SK-N-SH treated with all-trans-retinoic acid at 6 μM for 48 hours (cell line): ENCODE measurements at regions not wholly inside any gene's neighbourhood (a gene's known extent, or its start where the extent isn't known, plus 50 kb on each side); places are given as distances from the start of the nearest gene placed in this dataset.

Source experiments
- ATAC-seq: fragments of 200-7000 bp; cut with Tn5 transposase; 3 replicates; pipeline ENCODE4 v1.9.1; 2020; ENCODE audit warnings: mild to moderate bottlenecking, moderate library complexity
- BACH2 ChIP-seq: fragments of 250-450 bp; sonication (Bioruptor Pico); IDR thresholded peaks from 2 replicates; pipeline ENCODE4 v1.9.0; 2021; ENCODE audit warnings: mild to moderate bottlenecking, borderline replicate concordance
- CSDC2 ChIP-seq: fragments of 250-450 bp; sonication (Bioruptor Pico); IDR thresholded peaks from 2 replicates; pipeline ENCODE4 v1.5.0; 2020; ENCODE audit warnings: mild to moderate bottlenecking, moderate library complexity
- ESRRG ChIP-seq: fragments of 250-450 bp; sonication (Bioruptor Pico); IDR thresholded peaks from 2 replicates; pipeline ENCODE4 v1.6.1; 2021; ENCODE audit warnings: mild to moderate bottlenecking
- GLIS3 ChIP-seq: fragments of 250-450 bp; sonication (Bioruptor Pico); IDR thresholded peaks from 2 replicates; pipeline ENCODE4 v1.5.0; 2020; ENCODE audit warnings: mild to moderate bottlenecking, moderate library complexity
- ISL1 ChIP-seq: fragments of 250-450 bp; sonication (Bioruptor Pico); IDR thresholded peaks from 2 replicates; pipeline ENCODE4 v2.1.2; 2022; ENCODE audit warnings: mild to moderate bottlenecking, moderate library complexity
- PPARA ChIP-seq: fragments of 250-450 bp; sonication (Bioruptor Pico); IDR thresholded peaks from 2 replicates; pipeline ENCODE4 v1.5.0; 2020; ENCODE audit warnings: mild to moderate bottlenecking, borderline replicate concordance
- RARB ChIP-seq: fragments of 250-450 bp; sonication (Bioruptor Pico); IDR thresholded peaks from 2 replicates; pipeline ENCODE4 v1.8.0; 2021; ENCODE audit warnings: mild to moderate bottlenecking, moderate library complexity
- SNAI2 ChIP-seq: fragments of 250-450 bp; sonication (Bioruptor Pico); IDR thresholded peaks from 2 replicates; pipeline ENCODE4 v1.5.0; 2020; ENCODE audit warnings: mild to moderate bottlenecking, moderate library complexity
- TCF4 ChIP-seq: fragments of 250-450 bp; sonication (Bioruptor Pico); IDR thresholded peaks from 2 replicates; pipeline ENCODE4 v1.8.0; 2021; ENCODE audit warnings: mild to moderate bottlenecking, moderate library complexity, borderline replicate concordance
- ZC3H10 ChIP-seq: fragments of 250-450 bp; sonication (Bioruptor Pico); IDR thresholded peaks from 2 replicates; pipeline ENCODE4 v1.5.1; 2021; ENCODE audit warnings: mild to moderate bottlenecking, moderate library complexity
- ZFP3 ChIP-seq: fragments of 250-450 bp; sonication (Bioruptor Pico); IDR thresholded peaks from 2 replicates; pipeline ENCODE4 v1.5.0; 2020; ENCODE audit warnings: mild to moderate bottlenecking, moderate library complexity
- ZNF565 ChIP-seq: fragments of 450-650 bp; formaldehyde crosslinking; conservative IDR thresholded peaks from 2 replicates; pipeline ENCODE4 v1.5.0; 2020; ENCODE audit warnings: low read depth, mild to moderate bottlenecking, moderate library complexity
- ZNF70 ChIP-seq: fragments of 450-650 bp; formaldehyde crosslinking; IDR thresholded peaks from 2 replicates; pipeline ENCODE4 v1.5.0; 2020; ENCODE audit warnings: mild to moderate bottlenecking, moderate library complexity
- ZNF8 ChIP-seq: fragments of 450-650 bp; formaldehyde crosslinking; IDR thresholded peaks from 2 replicates; pipeline ENCODE4 v1.5.0; 2020; ENCODE audit warnings: mild to moderate bottlenecking, moderate library complexity
- TF ChIP-seq, protein P1 (sequence below): fragments of 250-450 bp; sonication (Bioruptor Pico); IDR thresholded peaks from 2 replicates; pipeline ENCODE4 v1.8.0; 2021; ENCODE audit warnings: low read depth, mild to moderate bottlenecking, moderate library complexity, borderline replicate concordance
- TF ChIP-seq, protein P2 (sequence below): fragments of 250-450 bp; sonication (Bioruptor Pico); IDR thresholded peaks from 2 replicates; pipeline ENCODE4 v1.5.1; 2020; ENCODE audit warnings: low read depth, mild to moderate bottlenecking, moderate library complexity
- TF ChIP-seq, protein P3 (sequence below): fragments of 250-450 bp; sonication (Bioruptor Pico); IDR thresholded peaks from 2 replicates; pipeline ENCODE4 v1.8.0; 2020; ENCODE audit warnings: mild to moderate bottlenecking, moderate library complexity, borderline replicate concordance
- TF ChIP-seq, protein P4 (sequence below): fragments of 250-450 bp; sonication (Bioruptor Pico); IDR thresholded peaks from 2 replicates; pipeline ENCODE4 v1.5.0; 2020; ENCODE audit warnings: mild to moderate bottlenecking, moderate library complexity

DNA sequence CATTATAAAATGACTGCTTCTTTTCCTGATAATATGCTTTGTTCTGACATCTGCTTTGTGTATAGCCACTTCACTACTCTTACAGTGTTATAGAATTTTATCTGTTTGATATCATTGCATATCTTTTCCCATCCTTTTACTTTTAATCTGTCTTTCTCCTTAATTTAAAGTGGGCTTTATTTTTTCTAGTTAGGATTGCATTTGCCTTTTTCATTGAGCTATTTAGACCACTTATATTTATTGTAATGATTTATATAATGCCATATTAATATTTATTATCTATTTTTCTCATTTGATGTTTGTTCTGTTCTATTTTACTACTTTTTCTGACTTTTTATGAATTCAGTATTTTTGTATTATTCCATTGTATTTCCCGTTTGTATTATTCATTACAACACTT, 758.7 kb downstream of the TMEM182 start:
- no peak for ATAC-seq

GRCh38 chr2:103525756-103526155, 763.9 kb downstream of the TMEM182 start:
- no peak for ATAC-seq
- TF ChIP-seq ZNF70 (CRISPR knock-in tag) = no peak
- TF ChIP-seq, protein P1, sequence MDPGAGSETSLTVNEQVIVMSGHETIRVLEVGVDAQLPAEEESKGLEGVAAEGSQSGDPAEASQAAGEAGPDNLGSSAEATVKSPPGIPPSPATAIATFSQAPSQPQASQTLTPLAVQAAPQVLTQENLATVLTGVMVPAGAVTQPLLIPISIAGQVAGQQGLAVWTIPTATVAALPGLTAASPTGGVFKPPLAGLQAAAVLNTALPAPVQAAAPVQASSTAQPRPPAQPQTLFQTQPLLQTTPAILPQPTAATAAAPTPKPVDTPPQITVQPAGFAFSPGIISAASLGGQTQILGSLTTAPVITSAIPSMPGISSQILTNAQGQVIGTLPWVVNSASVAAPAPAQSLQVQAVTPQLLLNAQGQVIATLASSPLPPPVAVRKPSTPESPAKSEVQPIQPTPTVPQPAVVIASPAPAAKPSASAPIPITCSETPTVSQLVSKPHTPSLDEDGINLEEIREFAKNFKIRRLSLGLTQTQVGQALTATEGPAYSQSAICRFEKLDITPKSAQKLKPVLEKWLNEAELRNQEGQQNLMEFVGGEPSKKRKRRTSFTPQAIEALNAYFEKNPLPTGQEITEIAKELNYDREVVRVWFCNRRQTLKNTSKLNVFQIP (CRISPR knock-in tag) = no peak
- TF ChIP-seq ZNF8 (CRISPR knock-in tag) = no peak
- TF ChIP-seq ESRRG = no peak
- TF ChIP-seq TCF4 (CRISPR knock-in tag) = no peak
- no peak for TF ChIP-seq PPARA
- TF ChIP-seq, protein P2, sequence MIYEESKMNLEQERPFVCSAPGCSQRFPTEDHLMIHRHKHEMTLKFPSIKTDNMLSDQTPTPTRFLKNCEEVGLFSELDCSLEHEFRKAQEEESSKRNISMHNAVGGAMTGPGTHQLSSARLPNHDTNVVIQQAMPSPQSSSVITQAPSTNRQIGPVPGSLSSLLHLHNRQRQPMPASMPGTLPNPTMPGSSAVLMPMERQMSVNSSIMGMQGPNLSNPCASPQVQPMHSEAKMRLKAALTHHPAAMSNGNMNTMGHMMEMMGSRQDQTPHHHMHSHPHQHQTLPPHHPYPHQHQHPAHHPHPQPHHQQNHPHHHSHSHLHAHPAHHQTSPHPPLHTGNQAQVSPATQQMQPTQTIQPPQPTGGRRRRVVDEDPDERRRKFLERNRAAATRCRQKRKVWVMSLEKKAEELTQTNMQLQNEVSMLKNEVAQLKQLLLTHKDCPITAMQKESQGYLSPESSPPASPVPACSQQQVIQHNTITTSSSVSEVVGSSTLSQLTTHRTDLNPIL (CRISPR knock-in tag) = no peak

More for the DNA sequence above, 758.7 kb downstream of the TMEM182 start:
- TF ChIP-seq CSDC2 (CRISPR knock-in tag) = no peak
- no peak for TF ChIP-seq GLIS3 (CRISPR knock-in tag)
- no peak for TF ChIP-seq ESRRG
- TF ChIP-seq ZC3H10 (CRISPR knock-in tag) = no peak
- TF ChIP-seq, protein P3, sequence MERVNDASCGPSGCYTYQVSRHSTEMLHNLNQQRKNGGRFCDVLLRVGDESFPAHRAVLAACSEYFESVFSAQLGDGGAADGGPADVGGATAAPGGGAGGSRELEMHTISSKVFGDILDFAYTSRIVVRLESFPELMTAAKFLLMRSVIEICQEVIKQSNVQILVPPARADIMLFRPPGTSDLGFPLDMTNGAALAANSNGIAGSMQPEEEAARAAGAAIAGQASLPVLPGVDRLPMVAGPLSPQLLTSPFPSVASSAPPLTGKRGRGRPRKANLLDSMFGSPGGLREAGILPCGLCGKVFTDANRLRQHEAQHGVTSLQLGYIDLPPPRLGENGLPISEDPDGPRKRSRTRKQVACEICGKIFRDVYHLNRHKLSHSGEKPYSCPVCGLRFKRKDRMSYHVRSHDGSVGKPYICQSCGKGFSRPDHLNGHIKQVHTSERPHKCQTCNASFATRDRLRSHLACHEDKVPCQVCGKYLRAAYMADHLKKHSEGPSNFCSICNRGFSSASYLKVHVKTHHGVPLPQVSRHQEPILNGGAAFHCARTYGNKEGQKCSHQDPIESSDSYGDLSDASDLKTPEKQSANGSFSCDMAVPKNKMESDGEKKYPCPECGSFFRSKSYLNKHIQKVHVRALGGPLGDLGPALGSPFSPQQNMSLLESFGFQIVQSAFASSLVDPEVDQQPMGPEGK = no peak

- no peak for TF ChIP-seq BACH2 (CRISPR knock-in tag)
- no peak for ATAC-seq
Observed at GRCh38 chr2:103526757-103527156, 764.9 kb downstream of the TMEM182 start.

DNA sequence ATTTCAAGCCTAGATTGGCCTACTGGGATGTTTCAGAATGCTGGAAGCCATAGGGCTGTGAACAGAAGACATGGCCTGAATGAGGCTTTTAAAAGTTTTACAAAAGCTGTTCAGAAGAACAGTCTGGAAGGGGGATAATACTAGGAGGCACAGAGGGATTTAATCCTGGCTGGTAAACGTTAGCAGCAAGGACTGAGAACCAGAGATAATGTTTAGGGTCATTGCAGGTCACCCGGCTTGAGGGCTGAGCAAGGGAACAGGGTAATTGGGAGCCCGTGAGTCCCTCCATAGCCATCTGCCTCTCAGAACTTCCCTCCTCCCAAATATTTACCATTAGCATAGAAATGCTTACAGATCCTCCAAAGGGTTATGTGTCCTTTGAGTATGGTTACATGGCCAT, 765.4 kb downstream of the TMEM182 start:
- no peak for ATAC-seq
- no peak for TF ChIP-seq ZNF8 (CRISPR knock-in tag)
- TF ChIP-seq ISL1 (CRISPR knock-in tag) = no peak
- no peak for TF ChIP-seq ZFP3 (CRISPR knock-in tag)
- no peak for TF ChIP-seq ZC3H10 (CRISPR knock-in tag)
- TF ChIP-seq, protein P4, sequence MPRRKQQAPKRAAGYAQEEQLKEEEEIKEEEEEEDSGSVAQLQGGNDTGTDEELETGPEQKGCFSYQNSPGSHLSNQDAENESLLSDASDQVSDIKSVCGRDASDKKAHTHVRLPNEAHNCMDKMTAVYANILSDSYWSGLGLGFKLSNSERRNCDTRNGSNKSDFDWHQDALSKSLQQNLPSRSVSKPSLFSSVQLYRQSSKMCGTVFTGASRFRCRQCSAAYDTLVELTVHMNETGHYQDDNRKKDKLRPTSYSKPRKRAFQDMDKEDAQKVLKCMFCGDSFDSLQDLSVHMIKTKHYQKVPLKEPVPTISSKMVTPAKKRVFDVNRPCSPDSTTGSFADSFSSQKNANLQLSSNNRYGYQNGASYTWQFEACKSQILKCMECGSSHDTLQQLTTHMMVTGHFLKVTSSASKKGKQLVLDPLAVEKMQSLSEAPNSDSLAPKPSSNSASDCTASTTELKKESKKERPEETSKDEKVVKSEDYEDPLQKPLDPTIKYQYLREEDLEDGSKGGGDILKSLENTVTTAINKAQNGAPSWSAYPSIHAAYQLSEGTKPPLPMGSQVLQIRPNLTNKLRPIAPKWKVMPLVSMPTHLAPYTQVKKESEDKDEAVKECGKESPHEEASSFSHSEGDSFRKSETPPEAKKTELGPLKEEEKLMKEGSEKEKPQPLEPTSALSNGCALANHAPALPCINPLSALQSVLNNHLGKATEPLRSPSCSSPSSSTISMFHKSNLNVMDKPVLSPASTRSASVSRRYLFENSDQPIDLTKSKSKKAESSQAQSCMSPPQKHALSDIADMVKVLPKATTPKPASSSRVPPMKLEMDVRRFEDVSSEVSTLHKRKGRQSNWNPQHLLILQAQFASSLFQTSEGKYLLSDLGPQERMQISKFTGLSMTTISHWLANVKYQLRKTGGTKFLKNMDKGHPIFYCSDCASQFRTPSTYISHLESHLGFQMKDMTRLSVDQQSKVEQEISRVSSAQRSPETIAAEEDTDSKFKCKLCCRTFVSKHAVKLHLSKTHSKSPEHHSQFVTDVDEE (CRISPR knock-in tag) = no peak
- no peak for TF ChIP-seq TCF4 (CRISPR knock-in tag)
- no peak for TF ChIP-seq BACH2 (CRISPR knock-in tag)
- TF ChIP-seq, protein P3 = no peak
- TF ChIP-seq GLIS3 (CRISPR knock-in tag) = no peak
- TF ChIP-seq SNAI2 (CRISPR knock-in tag) = no peak
- TF ChIP-seq ZNF565 (CRISPR knock-in tag) = no peak
- TF ChIP-seq, protein P2 (CRISPR knock-in tag) = no peak
- TF ChIP-seq RARB = no peak
- TF ChIP-seq ZNF70 (CRISPR knock-in tag) = no peak
